Sigmoid colon (tissue), 3 donors: ENCODE measurements at regions not wholly inside any gene's neighbourhood (a gene's known extent, or its start where the extent isn't known, plus 50 kb on each side); places are given as distances from the start of the nearest gene placed in this dataset.

Source experiments
- POLR2A ChIP-seq, 2 donors: fragments of 450-650 bp; IDR thresholded peaks; one replicate each; pipeline ENCODE4 v1.6.1; 2016; ENCODE audit warnings: antibody characterized with exemption in 2 of 2, mild to moderate bottlenecking in 2 of 2, moderate library complexity in 2 of 2
- TF ChIP-seq, protein P1 (sequence below), 4 experiments: fragments of 450-650 bp in 3 of 4; fragments of 200-600 bp in 1 of 4; IDR thresholded peaks; one replicate each; pipeline ENCODE4 v1.5.1; 2016 to 2019; ENCODE audit warnings: antibody characterized with exemption in 4 of 4, mild to moderate bottlenecking in 3 of 4, moderate library complexity in 2 of 4

GRCh38 chr3:83434880-83435587 is 1523.8 kb upstream of the CADM2 start:
- TF ChIP-seq, protein P1, sequence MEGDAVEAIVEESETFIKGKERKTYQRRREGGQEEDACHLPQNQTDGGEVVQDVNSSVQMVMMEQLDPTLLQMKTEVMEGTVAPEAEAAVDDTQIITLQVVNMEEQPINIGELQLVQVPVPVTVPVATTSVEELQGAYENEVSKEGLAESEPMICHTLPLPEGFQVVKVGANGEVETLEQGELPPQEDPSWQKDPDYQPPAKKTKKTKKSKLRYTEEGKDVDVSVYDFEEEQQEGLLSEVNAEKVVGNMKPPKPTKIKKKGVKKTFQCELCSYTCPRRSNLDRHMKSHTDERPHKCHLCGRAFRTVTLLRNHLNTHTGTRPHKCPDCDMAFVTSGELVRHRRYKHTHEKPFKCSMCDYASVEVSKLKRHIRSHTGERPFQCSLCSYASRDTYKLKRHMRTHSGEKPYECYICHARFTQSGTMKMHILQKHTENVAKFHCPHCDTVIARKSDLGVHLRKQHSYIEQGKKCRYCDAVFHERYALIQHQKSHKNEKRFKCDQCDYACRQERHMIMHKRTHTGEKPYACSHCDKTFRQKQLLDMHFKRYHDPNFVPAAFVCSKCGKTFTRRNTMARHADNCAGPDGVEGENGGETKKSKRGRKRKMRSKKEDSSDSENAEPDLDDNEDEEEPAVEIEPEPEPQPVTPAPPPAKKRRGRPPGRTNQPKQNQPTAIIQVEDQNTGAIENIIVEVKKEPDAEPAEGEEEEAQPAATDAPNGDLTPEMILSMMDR (IDR thresholded peaks at IDR 0.05): no peak
- TF ChIP-seq POLR2A (IDR thresholded peaks at IDR 0.05): no peak
